DMS79 treated with DMSO at 0.1 percent for 48 hours (cell line): ENCODE measurements at regions not wholly inside any gene's neighbourhood (a gene's known extent, or its start where the extent isn't known, plus 50 kb on each side); places are given as distances from the start of the nearest gene placed in this dataset.
A peak's percentile ranks its signal among the peaks of the same experiment; 100 is the strongest.
"Not testable (repeated sequence)": the region's sequence is repeated elsewhere in the genome, so short reads cannot be mapped to it uniquely, and the experiment has no call there.

Experiments
- DNase-seq: peaks from one replicate; lab custom pipeline; 2025; lab: John Stamatoyannopoulos, UW

DNA sequence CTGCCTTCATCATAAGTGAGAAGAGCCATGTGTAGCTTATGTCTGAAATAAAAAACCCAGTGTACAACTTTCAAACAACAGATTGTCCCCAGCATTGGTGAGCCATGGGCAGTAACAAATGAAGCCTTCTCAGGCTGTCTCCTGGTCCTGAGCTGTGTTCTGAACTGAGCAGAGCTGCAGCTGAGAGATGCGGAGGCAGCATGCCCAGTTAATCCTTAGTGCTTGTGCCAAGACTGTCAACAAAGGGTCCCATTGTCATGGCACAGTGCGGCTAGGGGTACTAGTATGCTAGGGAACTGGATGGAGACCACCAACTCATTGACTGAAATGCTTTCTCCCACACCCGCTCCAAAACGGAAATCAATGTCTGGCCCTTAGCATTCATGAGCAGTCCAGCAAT, 154.3 kb downstream of the RMST start:
- no peak for DNase-seq

DNA sequence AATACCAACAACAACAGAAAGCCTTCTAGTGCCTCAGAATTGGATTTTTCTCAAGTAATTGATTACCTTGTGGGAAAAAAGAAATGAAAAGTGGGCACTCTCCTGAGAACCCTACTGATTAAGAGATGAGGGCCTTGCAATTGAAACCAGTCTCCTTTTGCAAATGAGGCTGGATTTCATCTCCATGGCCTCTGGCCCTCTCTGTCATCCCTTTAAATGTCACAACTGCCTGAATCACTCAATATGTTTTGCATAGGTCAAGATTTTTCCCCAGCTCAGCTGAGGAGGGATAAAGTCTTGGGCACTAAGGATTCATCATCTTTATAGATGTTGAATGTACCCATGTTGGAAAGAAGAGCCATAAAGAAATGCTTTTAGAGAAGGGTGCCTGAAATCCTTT, 166.4 kb downstream of the RMST start:
- DNase-seq, result no peak

DNA sequence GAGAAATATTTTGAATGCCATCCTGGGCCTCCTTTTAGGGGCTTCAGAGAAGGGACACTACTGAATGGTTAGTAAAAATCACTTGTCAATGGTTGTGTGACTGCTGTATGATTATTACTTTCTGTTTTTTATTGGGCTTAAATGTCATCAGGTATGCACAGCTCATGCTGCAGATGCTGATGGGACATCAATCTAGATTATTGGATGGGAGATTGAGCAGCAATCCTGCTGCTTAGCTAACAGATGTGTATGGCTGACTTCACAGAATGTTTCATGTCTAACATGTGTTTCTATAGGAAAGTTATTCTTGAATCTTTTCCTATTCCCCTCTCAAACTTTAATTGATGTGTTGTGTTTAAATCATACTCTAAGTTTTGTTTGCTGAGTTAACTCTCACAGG, 166.8 kb downstream of the RMST start:
- DNase-seq, result no peak

DNA sequence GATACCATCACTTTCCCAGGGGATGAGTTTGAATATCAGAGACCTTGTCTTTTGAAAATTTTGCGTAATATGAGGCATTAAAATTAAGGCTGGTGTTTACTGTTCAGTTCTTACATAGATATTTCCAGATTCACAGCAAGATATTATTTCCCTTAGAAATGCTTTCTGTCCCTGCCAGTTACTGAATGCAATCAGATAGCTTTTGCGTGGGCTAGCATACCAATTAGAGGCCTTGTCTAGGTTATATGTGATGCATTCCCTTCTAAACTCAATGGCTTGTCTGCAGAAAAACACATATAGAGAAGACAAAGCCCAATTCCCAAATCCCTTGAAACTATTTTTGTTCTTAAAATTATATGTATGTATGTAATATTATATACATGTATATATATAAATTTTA, 167.8 kb downstream of the RMST start:
- no peak for DNase-seq

DNA sequence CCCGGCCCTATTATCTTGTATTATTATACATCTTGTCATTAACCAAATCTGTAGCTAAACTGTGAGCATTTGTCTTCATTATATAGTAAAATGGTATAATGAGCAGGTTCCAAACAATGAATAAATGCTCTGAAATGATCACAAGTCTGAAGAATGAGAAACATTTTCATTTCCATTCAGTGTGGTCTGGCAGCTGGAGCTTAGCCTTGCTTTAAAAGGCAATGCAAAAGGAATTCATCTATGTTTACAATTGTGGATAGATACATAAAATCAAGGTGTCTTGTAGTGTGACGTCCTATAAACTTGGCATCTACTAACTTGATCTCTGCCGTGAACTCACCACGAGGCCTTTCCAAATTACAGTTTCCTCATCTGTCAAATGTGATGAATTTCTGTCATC, 168.3 kb downstream of the RMST start:
- no peak for DNase-seq

DNA sequence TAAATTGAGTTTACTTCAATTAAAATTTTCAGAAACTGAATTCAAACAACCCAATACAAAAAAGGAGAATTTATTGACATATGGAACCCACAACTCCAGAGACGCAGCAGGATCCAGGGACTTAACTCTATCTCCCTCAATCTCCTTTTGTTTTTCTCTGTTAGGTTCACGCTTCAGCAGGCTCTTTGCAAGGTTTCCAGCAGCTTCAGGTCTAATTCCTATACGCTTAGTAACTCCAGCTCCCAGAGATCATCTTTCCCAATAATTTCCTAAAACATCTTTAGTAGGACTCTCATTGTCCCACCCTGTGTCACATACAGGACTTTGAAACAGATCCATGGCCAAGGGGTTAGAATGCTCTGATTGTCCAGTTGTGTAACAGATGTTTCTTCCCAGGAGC, 175.2 kb downstream of the RMST start:
- DNase-seq, result no peak

DNA sequence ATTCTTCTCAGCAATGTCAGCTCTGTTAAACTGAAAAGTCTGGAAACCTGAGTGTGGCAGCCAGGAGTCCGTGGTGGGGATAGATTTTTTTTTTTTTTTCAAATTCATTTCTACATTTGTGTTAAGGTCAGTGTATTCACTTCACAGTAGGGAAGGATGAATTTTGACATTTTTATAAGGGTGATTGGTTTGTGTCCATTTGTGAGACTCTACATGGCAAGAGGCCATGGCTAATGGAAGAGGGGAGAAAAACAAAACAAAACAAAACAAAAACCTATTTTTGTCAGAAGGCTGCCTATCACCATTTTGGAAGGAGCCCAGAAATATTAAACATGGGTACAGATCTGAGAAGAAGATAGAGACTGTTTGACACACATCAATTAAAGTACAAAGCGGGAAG, 176.1 kb downstream of the RMST start:
- peak; percentile 13 for DNase-seq

DNA sequence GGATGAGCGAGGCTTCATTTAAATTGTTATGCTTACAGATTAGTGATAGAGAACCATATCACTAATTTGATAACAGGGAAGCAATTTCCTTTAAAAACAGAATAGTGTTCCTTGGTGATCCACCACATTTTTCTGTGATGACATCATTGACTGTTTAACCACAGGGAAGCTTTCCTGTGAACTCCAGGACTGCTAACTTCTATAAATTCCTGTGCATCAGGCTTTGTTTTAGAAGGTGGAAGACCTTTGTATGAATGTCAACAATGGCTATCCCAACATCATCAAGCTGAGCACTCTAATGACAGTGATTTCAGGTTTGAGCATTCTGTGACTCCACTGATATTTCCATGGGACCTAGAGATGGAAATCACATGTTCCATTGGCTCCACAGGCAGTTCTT, 177.1 kb downstream of the RMST start:
- no peak for DNase-seq

DNA sequence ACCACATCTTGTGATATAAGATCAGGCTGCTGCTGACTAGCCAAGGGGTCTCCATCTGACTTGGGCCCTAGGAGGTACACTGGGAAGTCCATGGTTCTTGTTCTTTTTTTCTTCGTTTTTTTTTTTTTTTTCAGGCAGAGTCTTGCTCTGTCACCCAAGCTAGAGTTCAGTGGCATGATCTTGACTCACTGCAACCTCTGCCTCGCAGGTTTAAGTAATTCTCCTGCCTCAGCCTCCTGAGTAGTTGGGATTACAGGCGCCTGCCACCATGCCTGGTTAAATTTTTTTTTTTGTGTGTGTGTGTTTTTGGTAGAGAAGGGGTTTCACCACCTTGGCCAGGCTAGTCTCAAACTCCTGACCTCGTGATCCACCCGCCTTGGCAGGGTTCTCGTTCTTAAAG, 178.2 kb downstream of the RMST start:
- DNase-seq, result no peak

DNA sequence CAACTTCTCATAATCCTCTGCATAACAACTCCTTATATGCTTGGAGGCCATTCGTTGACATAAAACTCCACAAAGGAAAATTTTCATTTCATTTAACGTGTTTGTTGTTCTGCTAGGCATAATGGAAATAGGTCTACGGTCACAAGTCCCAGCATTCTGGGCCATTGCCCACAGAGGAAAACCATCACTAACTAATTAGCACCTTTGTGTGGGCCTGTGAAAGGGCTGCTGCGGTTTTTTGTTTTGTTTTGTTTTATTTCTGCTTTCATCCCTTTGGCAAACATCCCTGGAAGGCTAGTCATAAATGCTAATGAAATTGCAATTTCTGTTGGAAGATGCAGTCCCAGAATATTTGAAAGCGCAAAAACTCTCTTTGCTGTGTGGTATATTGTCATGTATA, 180.3 kb downstream of the RMST start:
- DNase-seq, result peak; percentile 14

DNA sequence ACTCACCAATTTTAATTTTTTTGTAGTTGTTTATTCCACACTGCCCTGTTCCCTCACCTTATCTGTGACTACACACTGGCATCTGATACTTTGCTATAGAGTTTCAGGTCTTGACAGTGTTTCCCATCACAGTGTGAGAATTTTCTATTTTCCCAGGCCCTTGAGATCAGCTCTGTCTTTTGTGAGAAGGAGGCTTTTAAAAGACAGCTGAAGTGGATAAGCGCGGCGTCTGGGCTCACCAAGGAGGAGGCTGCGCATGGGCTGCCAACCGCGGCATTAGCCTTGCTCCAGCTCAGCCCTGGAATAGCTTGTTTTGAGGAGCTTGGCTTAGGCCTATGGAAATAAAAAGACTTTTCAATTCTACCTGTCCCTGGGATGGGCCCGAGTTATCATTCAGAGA, 181.3 kb downstream of the RMST start:
- peak; percentile 89 for DNase-seq

DNA sequence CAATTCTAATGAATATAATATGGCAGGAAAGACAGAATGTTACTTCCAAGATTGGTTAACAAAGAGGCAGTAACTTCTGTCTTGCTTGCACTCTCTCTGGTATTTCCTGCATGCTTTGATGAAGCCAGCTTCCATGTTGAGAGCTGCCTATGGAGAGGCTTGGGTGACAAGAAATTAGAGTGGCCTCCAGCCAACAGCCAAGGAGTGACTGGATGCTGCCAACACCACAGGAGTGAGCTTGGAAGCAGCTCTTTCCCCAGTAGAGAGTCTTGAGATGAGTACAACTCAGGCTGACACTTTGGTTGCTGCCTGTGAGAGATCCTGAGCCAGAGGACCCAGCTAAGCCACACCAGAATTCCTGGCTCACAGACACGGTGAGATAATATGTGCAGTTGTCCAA, 183.1 kb downstream of the RMST start:
- DNase-seq, result peak; percentile 20

DNA sequence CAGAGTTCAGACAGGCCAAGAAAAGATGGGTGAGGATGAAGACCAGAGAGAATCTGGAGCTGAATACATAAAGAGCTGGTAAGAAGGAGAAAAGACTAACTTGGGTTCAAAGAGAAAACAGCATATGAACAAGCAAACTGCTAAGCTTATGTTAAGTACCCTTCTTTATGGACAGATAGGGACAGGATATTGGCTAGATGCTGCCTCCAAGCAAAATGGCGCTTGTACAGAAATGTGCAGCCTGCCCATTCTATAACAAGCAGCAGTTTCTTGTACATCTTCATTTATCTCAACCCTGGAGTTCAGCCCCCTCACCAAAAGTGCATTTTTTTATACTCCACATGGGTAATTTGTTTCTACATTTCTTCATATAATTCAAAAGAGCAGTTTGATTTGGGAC, 184.5 kb downstream of the RMST start:
- no peak for DNase-seq

DNA sequence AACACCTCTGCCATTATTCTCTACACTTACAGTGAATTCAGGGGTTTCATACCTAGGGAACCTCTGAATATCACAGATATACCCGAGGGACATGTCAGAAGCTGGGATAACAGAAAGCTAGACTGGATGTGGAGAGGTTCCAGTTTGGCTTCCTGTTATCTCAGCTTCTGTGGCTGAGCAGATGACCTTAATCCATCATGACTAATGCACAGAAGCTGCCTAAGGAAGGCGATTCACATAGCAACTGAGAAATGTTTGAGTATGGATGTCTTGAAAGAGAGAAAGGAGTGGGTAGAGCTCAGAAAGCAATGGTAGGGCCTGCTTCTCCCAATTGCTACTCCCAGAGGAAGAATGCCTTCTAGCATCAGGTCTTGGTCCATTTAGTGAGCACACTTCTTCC, 187.6 kb downstream of the RMST start:
- DNase-seq, result no peak

DNA sequence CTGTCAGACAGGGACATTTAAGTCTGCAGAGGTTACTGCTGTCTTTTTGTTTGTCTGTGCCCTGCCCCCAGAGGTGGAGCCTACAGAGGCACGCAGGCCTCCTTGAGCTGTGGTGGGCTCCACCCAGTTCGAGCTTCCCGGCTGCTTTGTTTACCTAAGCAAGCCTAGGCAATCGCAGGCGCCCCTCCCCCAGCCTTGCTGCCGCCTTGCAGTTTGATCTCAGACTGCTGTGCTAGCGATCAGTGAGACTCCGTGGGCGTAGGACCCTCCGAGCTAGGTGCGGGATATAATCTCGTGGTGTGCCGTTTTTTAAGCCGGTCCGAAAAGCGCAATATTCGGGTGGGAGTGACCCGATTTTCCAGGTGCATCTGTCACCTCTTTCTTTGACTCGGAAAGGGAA, 193.9 kb downstream of the RMST start:
- not testable (repeated sequence) for DNase-seq

DNA sequence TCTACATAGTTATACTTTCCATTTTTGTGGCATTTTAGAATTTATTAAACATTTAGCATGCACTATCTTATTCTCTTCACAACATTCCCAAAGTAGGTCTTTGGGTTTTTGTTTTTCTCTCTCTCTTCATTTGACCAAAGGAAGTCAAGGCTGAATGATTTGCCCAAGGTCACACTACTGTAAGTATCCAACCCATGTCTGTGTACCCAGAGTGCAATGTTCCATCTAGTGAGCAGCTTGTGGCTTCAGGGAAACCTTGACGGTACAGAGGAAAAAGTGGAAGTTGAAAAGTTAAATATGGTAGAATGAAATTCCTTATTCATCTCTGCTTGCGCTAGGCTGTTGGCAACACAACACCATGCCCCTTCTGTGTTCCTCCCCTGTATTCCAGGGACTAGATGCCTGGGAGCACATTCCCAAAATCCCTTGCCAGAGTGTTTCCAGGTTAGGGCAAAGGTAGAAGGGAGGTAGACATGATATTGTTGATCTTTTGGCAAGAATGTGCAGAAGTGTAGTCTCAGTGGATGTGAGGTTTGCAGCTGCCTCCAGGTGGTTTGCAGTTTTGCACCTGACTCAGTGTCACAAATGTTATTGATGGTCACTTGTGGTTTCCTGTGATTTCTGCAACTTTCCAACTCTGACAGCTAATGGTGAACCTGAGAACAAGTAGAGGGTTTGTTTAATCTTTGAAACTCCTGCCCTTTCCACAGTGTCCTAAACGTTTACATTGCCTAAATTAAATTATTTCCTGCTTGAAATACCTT, 196.7 kb downstream of the RMST start:
- DNase-seq, result no peak

DNA sequence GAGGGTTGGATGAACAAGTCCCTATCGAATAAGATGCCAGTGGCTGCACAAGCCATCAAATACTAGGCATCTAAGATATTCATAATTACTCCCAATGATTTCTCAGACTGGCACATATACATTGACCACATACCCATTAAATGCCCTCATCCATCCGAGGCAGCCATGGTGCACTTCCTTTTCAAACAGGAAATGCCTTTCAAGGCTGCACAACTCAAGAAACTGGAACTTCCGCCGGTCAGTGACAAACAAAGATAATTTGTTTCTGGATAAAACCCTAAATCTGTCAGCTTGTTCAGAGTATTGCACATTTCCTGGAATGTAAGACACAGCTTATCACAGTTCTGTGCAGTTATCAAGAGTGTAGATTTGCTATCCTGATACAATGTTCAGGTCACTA, 203.7 kb downstream of the RMST start:
- no peak for DNase-seq

DNA sequence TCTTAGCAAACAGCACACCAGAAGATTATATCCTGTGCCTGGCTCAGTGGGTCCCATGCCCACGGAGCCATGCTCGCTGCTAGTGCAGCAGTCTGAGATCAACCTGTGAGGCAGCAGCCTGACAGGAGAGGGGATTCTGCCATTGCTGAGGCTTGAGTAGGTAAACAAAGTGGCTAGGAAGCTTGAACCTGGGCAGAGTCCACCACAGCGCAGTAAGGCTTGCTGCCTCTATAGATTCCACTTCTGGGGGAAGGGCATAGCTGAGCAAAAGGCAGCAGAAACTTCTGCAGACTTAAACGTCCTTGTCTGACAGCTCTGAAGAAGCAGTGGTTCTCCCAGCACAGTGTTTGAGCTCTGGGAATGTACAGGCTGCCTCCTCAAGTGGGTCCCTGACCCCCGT, 210.3 kb downstream of the RMST start:
- DNase-seq, result no peak

DNA sequence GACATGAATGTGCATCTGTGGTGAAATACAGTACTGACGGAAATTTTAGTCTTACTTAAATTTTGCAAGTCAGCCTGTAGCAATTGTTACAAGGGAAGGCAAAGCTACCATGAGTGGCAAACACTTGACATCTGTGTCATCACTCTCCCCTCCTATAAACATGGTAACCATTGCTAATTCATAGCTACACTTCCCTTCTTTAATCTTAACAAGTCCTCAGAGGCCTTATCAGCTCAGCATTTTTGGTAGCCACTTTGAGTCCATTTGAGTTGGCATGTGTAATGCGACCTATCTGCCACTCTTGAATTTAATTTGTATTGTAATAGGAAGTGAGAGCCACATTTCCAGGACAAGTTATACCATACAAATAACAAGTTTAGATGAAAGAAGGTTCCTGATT, 218.1 kb downstream of the RMST start:
- peak; percentile 38 for DNase-seq

DNA sequence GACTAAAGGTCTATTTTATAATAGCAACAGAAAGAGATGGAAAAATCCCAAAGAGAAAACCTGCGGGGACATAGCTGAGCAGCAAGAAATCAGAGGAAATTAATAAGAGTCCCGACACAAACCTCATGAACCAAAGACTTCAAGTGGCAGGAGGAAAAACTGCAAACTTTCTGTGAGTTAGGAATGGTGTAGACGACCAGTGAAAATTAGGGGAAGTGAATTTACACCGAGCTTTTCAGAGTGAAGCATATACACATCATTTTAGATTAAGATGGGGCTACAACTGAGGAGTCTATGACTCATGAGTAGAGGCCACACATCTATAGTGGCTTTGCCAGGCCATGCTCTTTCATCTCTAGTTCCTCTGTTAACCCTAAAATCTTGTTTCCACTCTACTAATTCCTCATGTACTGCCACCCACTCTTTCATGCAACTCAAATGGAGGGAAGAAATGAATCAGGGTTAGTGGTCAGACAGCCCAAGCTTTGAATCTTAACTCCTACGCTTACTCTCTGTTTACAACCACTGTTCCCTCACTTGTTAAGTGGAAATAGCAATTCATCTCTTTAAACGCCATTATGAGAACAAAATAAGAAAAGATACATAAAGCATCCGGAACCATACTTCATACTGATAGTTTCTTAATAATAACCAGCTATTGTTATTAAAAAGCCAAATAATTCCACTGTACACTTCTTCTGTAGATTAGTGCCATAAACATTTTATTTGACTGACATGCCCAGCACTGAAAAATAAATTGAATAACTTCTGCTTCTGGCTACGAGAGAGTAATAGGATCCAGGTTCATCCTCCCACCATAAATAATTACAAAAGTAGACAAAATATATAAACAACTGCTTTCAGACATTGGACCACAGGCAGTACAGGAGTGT, 219.3 kb downstream of the RMST start:
- DNase-seq, result no peak

DNA sequence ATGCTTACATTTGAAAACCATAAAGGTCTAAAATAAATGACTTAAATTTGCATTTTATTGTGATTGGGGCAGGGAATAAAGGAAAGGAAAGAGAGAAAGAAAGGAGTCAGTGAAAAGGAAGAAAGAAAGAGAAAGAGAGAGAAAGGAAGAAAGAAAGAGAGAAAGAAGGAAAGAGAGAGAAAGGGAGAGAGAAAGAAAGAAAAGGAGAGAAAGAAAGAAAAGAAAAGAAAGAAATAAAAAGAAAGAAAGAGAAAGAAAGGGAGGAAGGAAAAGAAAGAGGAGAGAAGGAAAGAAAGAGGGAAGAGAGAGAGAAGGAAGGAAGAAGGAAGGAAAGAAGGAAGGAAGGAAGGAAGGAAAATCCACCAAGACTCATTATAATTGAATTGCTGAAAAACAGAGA, 222.8 kb downstream of the RMST start:
- no peak for DNase-seq

DNA sequence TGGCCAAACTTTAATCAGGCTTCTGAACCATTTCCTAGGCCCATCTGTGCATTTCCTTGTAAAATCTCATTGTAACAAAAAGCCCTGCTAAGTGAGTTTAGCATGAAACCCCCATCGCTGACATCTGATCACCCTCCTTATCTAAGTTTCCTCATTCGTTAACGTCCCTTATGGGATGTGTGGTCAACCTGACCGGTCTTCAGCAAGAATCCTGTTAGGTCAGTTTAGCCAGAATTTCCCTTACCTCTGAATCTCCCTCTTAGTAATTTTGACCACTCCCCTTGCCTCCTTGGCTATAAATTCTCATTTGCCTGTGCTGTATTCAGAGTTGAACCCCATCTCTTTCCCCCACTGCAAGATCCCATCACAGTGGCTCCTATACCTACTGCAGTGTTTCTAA, 239.3 kb downstream of the RMST start:
- no peak for DNase-seq

DNA sequence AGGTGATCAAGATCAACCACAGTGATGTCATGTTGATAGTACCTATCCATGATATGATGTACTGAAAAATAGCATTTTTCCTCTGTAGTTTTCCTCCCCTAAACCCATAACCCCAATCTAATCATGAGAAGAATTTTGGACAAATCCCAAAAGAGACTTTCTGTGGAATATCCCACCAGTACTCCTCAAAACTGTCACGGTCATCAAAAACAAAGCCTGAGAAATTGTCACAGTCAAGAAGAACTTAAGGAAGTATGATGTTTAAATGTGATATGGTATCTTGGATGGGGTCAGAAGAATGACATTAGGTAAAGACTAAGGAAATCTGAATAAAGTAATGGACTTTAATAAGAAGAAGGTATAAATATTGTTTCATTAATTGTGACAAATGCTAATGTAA, 248.8 kb downstream of the RMST start:
- no peak for DNase-seq

DNA sequence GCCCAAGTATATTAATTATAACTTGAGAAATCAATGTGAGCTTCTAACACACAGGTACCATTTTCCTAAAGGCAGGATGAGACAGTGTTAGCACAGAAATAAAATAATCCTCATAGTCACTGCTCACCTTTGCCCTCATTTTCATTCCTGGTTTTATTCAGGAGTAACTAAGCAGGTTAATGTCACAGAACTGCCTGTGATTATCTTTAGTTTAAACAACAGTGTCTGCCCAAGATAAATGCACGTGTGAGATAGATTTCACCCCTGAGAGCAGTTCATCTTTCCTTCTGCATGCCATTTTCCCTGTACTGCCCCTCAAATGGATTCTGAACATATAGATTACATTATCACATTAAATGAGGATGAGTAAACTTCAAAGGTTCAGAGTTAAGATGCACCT, 250.7 kb downstream of the RMST start:
- no peak for DNase-seq
